VCaP (cell line): ENCODE measurements at regions not wholly inside any gene's neighbourhood (a gene's known extent, or its start where the extent isn't known, plus 50 kb on each side); places are given as distances from the start of the nearest gene placed in this dataset.

ENCODE experiments used
- H3K27ac ChIP-seq: fragments of 450-650 bp; 2 replicates; pipeline ENCODE4 v1.5.1; 2017
- CTCF ChIP-seq: fragments of 450-650 bp; conservative IDR thresholded peaks from 2 replicates; pipeline ENCODE4 v1.5.1; 2017; ENCODE audit warnings: mild to moderate bottlenecking, moderate library complexity

GRCh38 chr1:195606483-195606882 lies 1001.8 kb downstream of the KCNT2 start:
- no peak for TF ChIP-seq CTCF

DNA sequence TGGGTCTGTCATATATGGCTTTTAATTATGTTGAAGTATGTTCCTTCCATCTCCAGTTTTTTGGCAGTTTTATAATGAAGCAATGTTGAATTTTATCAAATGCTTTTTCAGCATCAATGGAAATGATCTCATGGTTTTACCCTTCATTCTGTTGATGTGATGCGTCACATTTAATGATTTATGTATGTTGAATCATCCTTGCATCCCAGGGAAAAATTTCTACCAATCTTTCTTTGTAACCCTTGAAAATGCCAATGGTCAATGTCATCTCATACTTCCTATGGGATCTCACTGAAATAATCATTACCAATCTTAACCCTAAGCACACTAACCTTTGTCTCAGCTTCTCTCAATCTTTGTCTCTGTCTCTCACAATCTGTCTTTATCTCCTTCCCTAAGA lies 1004.0 kb downstream of the KCNT2 start:
- no peak overlapping the region for H3K27ac ChIP-seq
- TF ChIP-seq CTCF, result no peak

More at GRCh38 chr1:195606483-195606882, 1001.8 kb downstream of the KCNT2 start:
- no peak overlapping the region for H3K27ac ChIP-seq

DNA sequence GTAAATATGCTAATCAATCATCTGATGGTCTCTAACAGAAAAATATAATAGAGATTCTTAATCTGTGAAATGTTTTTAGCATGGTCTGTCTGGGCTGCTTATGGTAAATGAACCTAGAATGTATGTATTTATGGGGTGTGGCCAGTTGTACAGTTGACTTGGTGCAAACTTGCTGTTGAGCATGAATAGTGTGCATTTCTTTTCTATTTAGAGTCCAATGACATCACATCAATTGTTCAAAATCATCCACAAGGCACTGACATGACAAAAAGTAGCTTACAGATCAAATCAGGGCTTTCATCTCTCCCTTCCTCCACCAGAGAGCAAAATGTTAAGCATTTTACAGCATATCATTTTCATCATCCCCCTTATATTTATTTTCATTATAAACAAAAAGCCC lies 1010.3 kb downstream of the KCNT2 start:
- TF ChIP-seq CTCF, result no peak
- H3K27ac ChIP-seq, result no peak overlapping the region

- no peak for TF ChIP-seq CTCF
- H3K27ac ChIP-seq, result no peak overlapping the region
Measured at GRCh38 chr1:195594773-195595172, 1013.5 kb downstream of the KCNT2 start.

GRCh38 chr1:195594322-195594721 lies 1013.9 kb downstream of the KCNT2 start:
- H3K27ac ChIP-seq, result no peak overlapping the region
- TF ChIP-seq CTCF, result no peak

GRCh38 chr1:195591917-195592672 lies 1016.1 kb downstream of the KCNT2 start:
- no peak for TF ChIP-seq CTCF
- H3K27ac ChIP-seq, result no peak overlapping the region

DNA sequence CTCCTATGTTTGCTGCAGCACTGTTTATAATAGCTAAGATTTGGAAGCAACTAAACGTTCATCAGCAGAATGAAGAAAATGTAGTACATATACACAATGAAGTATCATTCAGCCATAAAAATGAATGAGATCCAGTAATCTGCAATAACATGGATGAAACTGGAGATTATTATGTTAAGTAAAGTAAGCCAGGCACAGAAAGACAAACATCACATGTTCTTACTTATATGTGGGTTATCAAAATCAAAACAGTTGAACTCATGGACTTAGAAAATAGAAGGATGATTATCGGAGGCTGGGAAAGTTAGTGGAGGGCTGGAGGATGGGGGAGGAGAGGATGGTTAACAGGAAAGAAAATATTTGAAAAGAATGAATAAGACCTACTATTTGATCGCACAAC lies 1017.6 kb downstream of the KCNT2 start:
- no peak for TF ChIP-seq CTCF
- no peak overlapping the region for H3K27ac ChIP-seq
